Limb (tissue), 2 donors: ENCODE measurements at regions not wholly inside any gene's neighbourhood (a gene's known extent, or its start where the extent isn't known, plus 50 kb on each side); places are given as distances from the start of the nearest gene placed in this dataset.
"Not testable (repeated sequence)": the region's sequence is repeated elsewhere in the genome, so short reads cannot be mapped to it uniquely, and the experiment has no call there.

Experiments used
- DNase-seq, 2 donors: peaks; one replicate each; pipeline ENCODE4 v3.0.0-alpha.2; 2016; ENCODE audit errors: extremely low spot score in 2 of 2

- DNase-seq: no peak
Observed at GRCh38 chr5:152051499-152052454, 127.1 kb upstream of the GLRA1 start.

GRCh38 chr5:152046361-152046760, 121.7 kb upstream of the GLRA1 start:
- DNase-seq: no peak

GRCh38 chr5:152038856-152039255, 114.2 kb upstream of the GLRA1 start:
- DNase-seq: not testable (repeated sequence)

GRCh38 chr5:152026328-152027024, 101.8 kb upstream of the GLRA1 start:
- not testable (repeated sequence) for DNase-seq

GRCh38 chr5:152016421-152016820, 91.8 kb upstream of the GLRA1 start:
- DNase-seq: no peak

GRCh38 chr5:152007653-152008335, 83.1 kb upstream of the GLRA1 start:
- DNase-seq: no peak

GRCh38 chr5:152004095-152004494, 79.4 kb upstream of the GLRA1 start:
- DNase-seq: no peak
